ENCODE measurements at regions not wholly inside any gene's neighbourhood (a gene's known extent, or its start where the extent isn't known, plus 50 kb on each side); places are given as distances from the start of the nearest gene placed in this dataset.

DNA sequence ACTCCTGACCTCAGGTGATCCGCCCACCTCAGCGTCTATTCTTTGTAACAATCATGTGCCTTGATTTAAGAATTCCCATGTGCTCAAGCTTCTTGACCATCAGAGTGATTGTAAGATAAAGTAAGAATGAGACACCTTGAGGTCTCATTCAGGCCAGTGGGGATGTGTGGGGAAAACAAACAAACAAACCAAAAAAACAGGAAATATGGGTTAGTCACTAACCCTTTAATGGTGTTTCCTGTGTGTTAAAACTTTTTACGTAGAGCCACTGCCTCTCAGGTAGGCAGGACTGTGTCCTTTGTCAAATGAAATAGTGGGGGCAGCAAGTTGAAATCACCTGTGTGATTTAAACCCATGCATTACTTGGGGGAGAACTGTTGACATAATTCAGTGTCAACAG lies 91.5 kb upstream of the DHRSX start:
- TF ChIP-seq EZH2 (IDR thresholded peaks at IDR 0.05; ENCODE audit: low read length): no peak
- TF ChIP-seq, protein P1, sequence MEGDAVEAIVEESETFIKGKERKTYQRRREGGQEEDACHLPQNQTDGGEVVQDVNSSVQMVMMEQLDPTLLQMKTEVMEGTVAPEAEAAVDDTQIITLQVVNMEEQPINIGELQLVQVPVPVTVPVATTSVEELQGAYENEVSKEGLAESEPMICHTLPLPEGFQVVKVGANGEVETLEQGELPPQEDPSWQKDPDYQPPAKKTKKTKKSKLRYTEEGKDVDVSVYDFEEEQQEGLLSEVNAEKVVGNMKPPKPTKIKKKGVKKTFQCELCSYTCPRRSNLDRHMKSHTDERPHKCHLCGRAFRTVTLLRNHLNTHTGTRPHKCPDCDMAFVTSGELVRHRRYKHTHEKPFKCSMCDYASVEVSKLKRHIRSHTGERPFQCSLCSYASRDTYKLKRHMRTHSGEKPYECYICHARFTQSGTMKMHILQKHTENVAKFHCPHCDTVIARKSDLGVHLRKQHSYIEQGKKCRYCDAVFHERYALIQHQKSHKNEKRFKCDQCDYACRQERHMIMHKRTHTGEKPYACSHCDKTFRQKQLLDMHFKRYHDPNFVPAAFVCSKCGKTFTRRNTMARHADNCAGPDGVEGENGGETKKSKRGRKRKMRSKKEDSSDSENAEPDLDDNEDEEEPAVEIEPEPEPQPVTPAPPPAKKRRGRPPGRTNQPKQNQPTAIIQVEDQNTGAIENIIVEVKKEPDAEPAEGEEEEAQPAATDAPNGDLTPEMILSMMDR (optimal IDR thresholded peaks at IDR 0.05 in 1 of 3, IDR thresholded peaks at IDR 0.05 in 1 of 3, conservative IDR thresholded peaks at IDR 0.05 in 1 of 3; ENCODE audit: extremely low read depth in 1 of 3, insufficient read depth in 2 of 3, low read length in 3 of 3): no peak

Measured in keratinocyte (primary cell).